SK-N-SH (cell line): ENCODE measurements at regions not wholly inside any gene's neighbourhood (a gene's known extent, or its start where the extent isn't known, plus 50 kb on each side); places are given as distances from the start of the nearest gene placed in this dataset.

Experiments used
- CTCF ChIA-PET: fragments of 300-600, 350-600 bp; formaldehyde crosslinking; extraction: SDS; loops from one replicate; lab custom pipeline; 2021; lab: Yijun Ruan, JAX
- POLR2A ChIA-PET: fragments of 350-600 bp; sonication (Branson Sonifier 250); formaldehyde crosslinking; extraction: SDS; loops from one replicate; lab custom pipeline; 2020; ENCODE audit warnings: antibody characterized with exemption, inconsistent platforms; lab: Yijun Ruan, JAX
- DNase-seq: peaks from one replicate; pipeline ENCODE4 v3.0.0; 2012
- H2AFZ ChIP-seq: fragments of 200-600 bp; sonication (generic); 2 replicates; pipeline ENCODE4 v1.8.1; 2016; ENCODE audit warnings: antibody characterized with exemption, mild to moderate bottlenecking, low read depth
- H3F3A ChIP-seq: fragments of 200-600 bp; sonication (generic); replicated peaks from 2 replicates; pipeline ENCODE3; 2016; ENCODE audit warnings: antibody characterized with exemption, mild to moderate bottlenecking; ENCODE audit not compliant: insufficient read depth
- H3K27ac ChIP-seq, 2 experiments: fragments of 200-500 bp in 1 of 2; fragments of 200-600 bp in 1 of 2; sonication (Bioruptor generic) in 1 of 2; sonication (generic), shearing (Covaris generic) in 1 of 2; 2 replicates each; pipeline versions ENCODE4 v1.5.1 to v1.6.1; 2014 to 2016; ENCODE audit warnings: low read depth in 2 of 2, inconsistent platforms in 1 of 2, low read length in 1 of 2, mild to moderate bottlenecking in 1 of 2, mixed read lengths in 1 of 2
- H3K27me3 ChIP-seq: fragments of 200-600 bp; sonication (generic), shearing (Covaris generic); 2 replicates; pipeline ENCODE4 v1.6.1; 2016; ENCODE audit warnings: mixed run types; ENCODE audit not compliant: insufficient read depth
- H3K36me3 ChIP-seq, 2 experiments: fragments of 200-500 bp in 1 of 2; fragments of 200-600 bp in 1 of 2; sonication (Bioruptor generic) in 1 of 2; sonication (generic) in 1 of 2; replicated peaks in 1 of 2; 2 replicates each; pipeline versions ENCODE3 to v1.5.1; 2014 to 2016; ENCODE audit warnings: low read length in 1 of 2, mild to moderate bottlenecking in 1 of 2; ENCODE audit not compliant: insufficient read depth in 2 of 2, control insufficient read depth in 1 of 2
- H3K4me1 ChIP-seq, 2 experiments: fragments of 200-500 bp in 1 of 2; fragments of 200-600 bp in 1 of 2; sonication (Bioruptor generic) in 1 of 2; sonication (generic), shearing (Covaris generic) in 1 of 2; 2 replicates each; pipeline versions ENCODE4 v1.5.1 to v1.6.1; 2014 to 2016; ENCODE audit warnings: low read depth in 1 of 2, low read length in 1 of 2, mixed run types in 1 of 2; ENCODE audit not compliant: insufficient read depth in 2 of 2, control insufficient read depth in 1 of 2
- H3K4me2 ChIP-seq: fragments of 200-600 bp; sonication (generic), shearing (Covaris generic); 2 replicates; pipeline ENCODE4 v1.6.1; 2017; ENCODE audit warnings: mixed run types
- H3K4me3 ChIP-seq, 2 experiments: fragments of 200-500 bp in 1 of 2; fragments of 200-600 bp in 1 of 2; sonication (Bioruptor generic) in 1 of 2; sonication (generic), shearing (Covaris generic) in 1 of 2; 2 replicates each; pipeline versions ENCODE4 v1.5.1 to v1.8.1; 2014 to 2016; ENCODE audit warnings: low read depth in 2 of 2, inconsistent platforms in 1 of 2, low read length in 1 of 2, mild to moderate bottlenecking in 1 of 2, mixed read lengths in 1 of 2, moderate library complexity in 1 of 2
- H3K79me2 ChIP-seq: fragments of 200-600 bp; sonication (generic); 2 replicates; pipeline ENCODE4 v1.8.1; 2017; ENCODE audit warnings: mild to moderate bottlenecking; ENCODE audit not compliant: insufficient read depth
- H3K9ac ChIP-seq: fragments of 200-600 bp; sonication (generic); 2 replicates; pipeline ENCODE4 v1.6.1; 2017; ENCODE audit warnings: mixed run types
- H3K9me2 ChIP-seq: fragments of 200-600 bp; sonication (generic); 2 replicates; pipeline ENCODE4 v1.6.1; 2017; ENCODE audit warnings: mixed run types
- H3K9me3 ChIP-seq: fragments of 200-600 bp; sonication (generic); 2 replicates; pipeline ENCODE4 v1.6.1; 2017; ENCODE audit warnings: mixed run types, mild to moderate bottlenecking, moderate library complexity
- H4K20me1 ChIP-seq: fragments of 200-600 bp; sonication (generic); 2 replicates; pipeline ENCODE4 v1.6.1; 2017; ENCODE audit warnings: mild to moderate bottlenecking, mixed run types; ENCODE audit not compliant: insufficient read depth
- CTCF ChIP-seq: fragments of 200-600 bp; sonication (generic); IDR thresholded peaks from 2 replicates; pipeline ENCODE4 v1.6.1; 2017; ENCODE audit warnings: antibody characterized with exemption, mild to moderate bottlenecking, moderate library complexity
- EP300 ChIP-seq, 2 experiments: IDR thresholded peaks; 2 replicates each; pipeline versions ENCODE4 v1.4.0 to v1.6.1; 2012; ENCODE audit warnings: borderline replicate concordance in 1 of 2, low read depth in 1 of 2, low read length in 1 of 2
- FOSL2 ChIP-seq: IDR thresholded peaks from 2 replicates; pipeline ENCODE4 v1.4.0; 2012; ENCODE audit warnings: low read depth, mild to moderate bottlenecking, moderate library complexity, borderline replicate concordance
- JUND ChIP-seq: IDR thresholded peaks from 2 replicates; pipeline ENCODE4 v1.4.0; 2012
- MAX ChIP-seq: IDR thresholded peaks from 2 replicates; pipeline ENCODE4 v1.4.0; 2012; ENCODE audit warnings: low read depth
- MXI1 ChIP-seq: IDR thresholded peaks from 2 replicates; pipeline ENCODE4 v1.6.1; 2012; ENCODE audit warnings: mild to moderate bottlenecking, low read depth, low read length, improper control_type of control experiment
- PBX3 ChIP-seq: IDR thresholded peaks from 2 replicates; pipeline ENCODE4; 2012
- RFX5 ChIP-seq: IDR thresholded peaks from 2 replicates; pipeline ENCODE4 v1.6.1; 2012; ENCODE audit warnings: mild to moderate bottlenecking, improper control_type of control experiment, low read length
- RXRA ChIP-seq: IDR thresholded peaks from 2 replicates; pipeline ENCODE4 v1.4.0; 2012; ENCODE audit warnings: low read depth, mild to moderate bottlenecking, borderline replicate concordance
- SIN3A ChIP-seq: IDR thresholded peaks from 2 replicates; pipeline ENCODE4 v1.6.1; 2012; ENCODE audit warnings: low read depth, mild to moderate bottlenecking, low read length, moderate library complexity, borderline replicate concordance
- TCF12 ChIP-seq: IDR thresholded peaks from 2 replicates; pipeline ENCODE4 v1.4.0; 2012
- YY1 ChIP-seq: IDR thresholded peaks from 2 replicates; pipeline ENCODE4 v1.4.0; 2012; ENCODE audit warnings: low read depth, mild to moderate bottlenecking
- ZBTB33 ChIP-seq: IDR thresholded peaks from 2 replicates; pipeline ENCODE4 v1.4.0; 2012; ENCODE audit warnings: low read depth, borderline replicate concordance
- WGBS: methylation state at CpG from one replicate; pipeline ENCODE4 v1.1.6; 2017; ENCODE audit warnings: low lambda C conversion rate; 5-methylcytosine and 5-hydroxymethylcytosine counted together

- TF ChIP-seq ZBTB33, result no peak
- no peak for TF ChIP-seq RXRA
- TF ChIP-seq FOSL2, result no peak
- TF ChIP-seq MAX, result no peak
- TF ChIP-seq PBX3, result no peak
These were observed 95.0 kb upstream of the ZNF521 start (continued) for GRCh38 chr18:25446972-25447371.

GRCh38 chr18:25445430-25445829, 93.5 kb upstream of the ZNF521 start:
- H3K9ac ChIP-seq, result no peak overlapping the region
- H3K27ac ChIP-seq, result no peak overlapping the region
- no peak overlapping the region for H3K4me2 ChIP-seq
- DNase-seq, result no peak
- POLR2A ChIA-PET, result no interaction called here
- CTCF ChIA-PET, result no interaction called here
- 62% methylated on average over 5 of the region's 5 CpGs for whole genome bisulfite sequencing
- H3K4me3 ChIP-seq, result no peak overlapping the region
- H3K9me3 ChIP-seq, result no peaks in the 10 kb centered on the region
- TF ChIP-seq SIN3A (no peak), CTCF (no peak), RFX5 (no peak)
- no peaks in the 10 kb centered on the region for H3F3A ChIP-seq
- H4K20me1 ChIP-seq, result no peaks in the 10 kb centered on the region
- H3K27me3 ChIP-seq, result no peaks in the 10 kb centered on the region
- H3K4me1 ChIP-seq, result no peaks in the 10 kb centered on the region
- H3K79me2 ChIP-seq, result no peaks in the 10 kb centered on the region
- H2AFZ ChIP-seq, result no peak overlapping the region
- no peaks in the 10 kb centered on the region for H3K36me3 ChIP-seq
- H3K9me2 ChIP-seq, result no peaks in the 10 kb centered on the region

- ChIA-PET POLR2A (no interaction called here), CTCF (no interaction called here)
- no peak for DNase-seq
- Histone ChIP-seq H3K27ac (no peak overlapping the region), H3K36me3 (no peaks in the 10 kb centered on the region), H4K20me1 (no peaks in the 10 kb centered on the region), H3K4me2 (no peak overlapping the region), H3K9ac (no peak overlapping the region), H3K4me3 (no peak overlapping the region), H3K79me2 (no peaks in the 10 kb centered on the region), H2AFZ (no peak overlapping the region), H3K9me2 (no peaks in the 10 kb centered on the region), H3K27me3 (no peaks in the 10 kb centered on the region), H3K9me3 (no peaks in the 10 kb centered on the region), H3K4me1 (no peaks in the 10 kb centered on the region), H3F3A (no peaks in the 10 kb centered on the region)
- TF ChIP-seq EP300 (IDR thresholded peaks at IDR 0.05; ENCODE audit: borderline replicate concordance in 1 of 2, low read depth in 1 of 2, low read length in 1 of 2) (no peak), TCF12 (no peak), JUND (no peak), RXRA (no peak), YY1 (no peak), MXI1 (no peak)
These were observed 91.8 kb upstream of the ZNF521 start for GRCh38 chr18:25443776-25444175.
